ENCODE measurements at regions not wholly inside any gene's neighbourhood (a gene's known extent, or its start where the extent isn't known, plus 50 kb on each side); places are given as distances from the start of the nearest gene placed in this dataset.

GRCh38 chr5:39720136-39720535 is 295.4 kb upstream of the DAB2 start:
- no peaks in the 10 kb centered on the region for H3K9me3 ChIP-seq
- no peak overlapping the region for H3K4me3 ChIP-seq
- intact Hi-C loops (cut with DNase I; ENCODE audit: low total_unique reads): no loop called here
- no peaks in the 10 kb centered on the region for H3K4me1 ChIP-seq
- DNase-seq: no peak
- TF ChIP-seq POLR2A (IDR thresholded peaks at IDR 0.05) (no peak), CTCF (IDR thresholded peaks at IDR 0.05) (no peak)
- H3K27ac ChIP-seq: no peak overlapping the region
- no peaks in the 10 kb centered on the region for H3K27me3 ChIP-seq
- H3K36me3 ChIP-seq: no peaks in the 10 kb centered on the region

- Histone ChIP-seq H3K27me3 (no peaks in the 10 kb centered on the region), H3K9me3 (no peaks in the 10 kb centered on the region), H3K4me3 (no peak overlapping the region), H3K4me1 (no peaks in the 10 kb centered on the region), H3K36me3 (no peaks in the 10 kb centered on the region), H3K27ac (no peak overlapping the region)
- intact Hi-C loops (cut with DNase I; ENCODE audit: low total_unique reads): no loop called here
- TF ChIP-seq CTCF (IDR thresholded peaks at IDR 0.05): no peak
- TF ChIP-seq POLR2A (IDR thresholded peaks at IDR 0.05): no peak
- DNase-seq: no peak
Observed at GRCh38 chr5:39717176-39717897, 292.6 kb upstream of the DAB2 start.

- intact Hi-C loops (cut with DNase I; ENCODE audit: low total_unique reads): no loop called here
- H3K27me3 ChIP-seq: no peaks in the 10 kb centered on the region
- peak in 1 of 4 experiments; percentile 4 for TF ChIP-seq CTCF (IDR thresholded peaks at IDR 0.05)
- TF ChIP-seq POLR2A (IDR thresholded peaks at IDR 0.05): no peak
- H3K27ac ChIP-seq: no peak overlapping the region
- no peak for DNase-seq
- no peak overlapping the region for H3K4me3 ChIP-seq
- no peaks in the 10 kb centered on the region for H3K4me1 ChIP-seq
- no peaks in the 10 kb centered on the region for H3K9me3 ChIP-seq
- no peaks in the 10 kb centered on the region for H3K36me3 ChIP-seq
Observed at GRCh38 chr5:39716532-39717028, 291.8 kb upstream of the DAB2 start.

- intact Hi-C loops (cut with DNase I; ENCODE audit: low total_unique reads): no loop called here
- no peak overlapping the region for H3K27ac ChIP-seq
- TF ChIP-seq POLR2A (IDR thresholded peaks at IDR 0.05): no peak
- TF ChIP-seq CTCF (IDR thresholded peaks at IDR 0.05): peak; percentile 44 to 62 (median 53)
Observed at GRCh38 chr5:39714036-39714698, 289.4 kb upstream of the DAB2 start.

GRCh38 chr5:39713250-39713916 is 288.6 kb upstream of the DAB2 start:
- Histone ChIP-seq H3K27me3 (no peaks in the 10 kb centered on the region), H3K4me1 (no peaks in the 10 kb centered on the region), H3K4me3 (no peak overlapping the region), H3K36me3 (no peaks in the 10 kb centered on the region), H3K9me3 (no peaks in the 10 kb centered on the region), H3K27ac (no peak overlapping the region)
- intact Hi-C loops (cut with DNase I; ENCODE audit: low total_unique reads): no loop called here
- no peak for DNase-seq
- TF ChIP-seq POLR2A (IDR thresholded peaks at IDR 0.05) (no peak), CTCF (IDR thresholded peaks at IDR 0.05) (no peak)

More at GRCh38 chr5:39714036-39714698, 289.4 kb upstream of the DAB2 start:
- no peaks in the 10 kb centered on the region for H3K4me1 ChIP-seq
- H3K27me3 ChIP-seq: no peaks in the 10 kb centered on the region
- no peak overlapping the region for H3K4me3 ChIP-seq
- no peaks in the 10 kb centered on the region for H3K36me3 ChIP-seq
- DNase-seq: peak in 1 of 2 donors; percentile 39
- no peaks in the 10 kb centered on the region for H3K9me3 ChIP-seq

Data from uterus (tissue), 3 donors.